GM12873 (cell line): ENCODE measurements at regions not wholly inside any gene's neighbourhood (a gene's known extent, or its start where the extent isn't known, plus 50 kb on each side); places are given as distances from the start of the nearest gene placed in this dataset.

ENCODE experiments used
- TF ChIP-seq, protein P1 (sequence below): IDR thresholded peaks from 2 replicates; pipeline ENCODE4 v1.5.1; 2012; ENCODE audit warnings: low read depth, mild to moderate bottlenecking, moderate library complexity, low read length, control low read depth; ENCODE audit not compliant: insufficient read depth; ENCODE audit errors: missing control alignments

DNA sequence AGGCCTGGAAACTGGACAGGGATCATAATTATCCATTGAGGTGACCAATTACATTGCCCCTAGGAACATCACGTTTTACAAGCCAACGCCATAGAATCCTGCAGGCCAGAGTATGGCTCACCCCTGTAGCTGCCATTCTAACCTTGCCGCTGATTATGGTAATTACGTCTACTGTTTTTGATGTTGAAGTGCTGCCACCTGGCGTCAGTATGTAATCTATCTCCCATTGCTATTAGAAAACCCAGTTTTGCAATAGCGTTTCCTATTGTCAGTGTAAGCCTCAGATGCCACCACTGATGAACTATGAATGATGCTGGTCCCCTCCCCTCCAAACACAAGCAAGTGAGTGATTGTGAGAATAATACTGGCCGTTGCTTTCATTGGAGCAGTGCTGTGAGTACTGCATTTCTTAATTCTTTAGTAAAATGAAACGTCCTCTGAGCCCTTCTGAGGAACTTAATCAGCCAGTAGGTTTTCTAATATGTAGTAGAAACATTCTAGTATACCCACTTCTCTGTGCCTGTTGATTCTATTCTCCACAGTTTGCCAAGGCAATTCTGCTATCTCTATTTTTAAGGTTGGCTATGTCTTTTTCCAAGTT lies 100.5 kb upstream of the NMUR2 start:
- TF ChIP-seq, protein P1, sequence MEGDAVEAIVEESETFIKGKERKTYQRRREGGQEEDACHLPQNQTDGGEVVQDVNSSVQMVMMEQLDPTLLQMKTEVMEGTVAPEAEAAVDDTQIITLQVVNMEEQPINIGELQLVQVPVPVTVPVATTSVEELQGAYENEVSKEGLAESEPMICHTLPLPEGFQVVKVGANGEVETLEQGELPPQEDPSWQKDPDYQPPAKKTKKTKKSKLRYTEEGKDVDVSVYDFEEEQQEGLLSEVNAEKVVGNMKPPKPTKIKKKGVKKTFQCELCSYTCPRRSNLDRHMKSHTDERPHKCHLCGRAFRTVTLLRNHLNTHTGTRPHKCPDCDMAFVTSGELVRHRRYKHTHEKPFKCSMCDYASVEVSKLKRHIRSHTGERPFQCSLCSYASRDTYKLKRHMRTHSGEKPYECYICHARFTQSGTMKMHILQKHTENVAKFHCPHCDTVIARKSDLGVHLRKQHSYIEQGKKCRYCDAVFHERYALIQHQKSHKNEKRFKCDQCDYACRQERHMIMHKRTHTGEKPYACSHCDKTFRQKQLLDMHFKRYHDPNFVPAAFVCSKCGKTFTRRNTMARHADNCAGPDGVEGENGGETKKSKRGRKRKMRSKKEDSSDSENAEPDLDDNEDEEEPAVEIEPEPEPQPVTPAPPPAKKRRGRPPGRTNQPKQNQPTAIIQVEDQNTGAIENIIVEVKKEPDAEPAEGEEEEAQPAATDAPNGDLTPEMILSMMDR: peak; percentile 71

- TF ChIP-seq, protein P1: no peak
Measured at GRCh38 chr5:152511120-152511519, 106.0 kb upstream of the NMUR2 start.

DNA sequence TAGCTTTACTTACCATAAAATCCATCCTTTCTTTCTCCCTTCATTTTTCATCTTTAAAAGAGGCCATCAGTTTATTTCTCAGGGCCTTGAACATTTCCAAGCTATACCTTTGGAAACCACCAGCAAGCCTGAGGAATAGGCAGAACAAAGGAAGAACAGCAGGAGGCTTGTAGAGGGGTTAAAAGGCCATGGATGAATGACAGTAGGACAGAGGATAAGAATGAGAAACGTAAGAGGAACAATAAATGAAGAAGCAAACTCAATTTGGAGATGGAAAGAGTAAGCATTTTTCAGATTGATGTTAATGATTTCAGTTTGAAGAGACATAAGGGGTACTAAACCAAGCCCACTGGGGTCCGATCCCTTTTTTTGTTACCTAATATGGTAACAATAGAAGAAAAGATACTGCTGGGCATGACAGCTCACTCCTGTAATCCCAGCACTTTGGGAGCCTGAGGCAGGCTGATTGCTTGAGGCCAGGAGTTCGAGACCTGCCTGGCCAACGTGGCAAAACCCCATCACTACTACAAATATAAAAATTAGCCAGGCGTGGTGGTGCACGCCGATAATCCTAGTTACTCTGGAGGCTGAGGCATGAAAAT lies 106.6 kb upstream of the NMUR2 start:
- TF ChIP-seq, protein P1: no peak

DNA sequence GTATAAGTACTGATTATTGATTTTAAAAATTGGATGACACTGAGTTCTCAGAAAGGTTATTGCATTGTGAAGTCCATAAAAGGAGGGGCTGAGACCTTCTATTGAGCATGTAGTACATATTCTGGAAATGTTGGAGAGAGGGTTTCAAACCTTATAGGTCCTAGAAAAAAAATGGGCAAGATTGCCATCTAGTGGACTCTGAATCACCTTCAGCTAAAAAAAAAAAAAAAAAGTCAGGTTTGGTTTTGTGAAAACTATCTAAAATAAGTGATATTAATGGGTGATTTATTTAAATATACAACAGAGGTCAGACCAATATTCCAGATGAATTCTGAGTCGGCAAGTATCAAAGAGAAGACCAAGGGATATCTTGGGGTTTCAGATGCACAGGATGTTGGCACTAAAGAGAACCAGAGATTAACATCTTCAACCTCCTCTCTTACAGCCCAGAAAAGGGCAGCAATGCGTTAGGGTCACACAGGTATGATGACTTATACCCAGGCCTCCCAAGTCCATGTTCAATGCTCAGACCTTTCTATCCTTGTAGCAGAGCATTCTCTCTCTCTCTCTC lies 109.8 kb upstream of the NMUR2 start:
- TF ChIP-seq, protein P1: peak; percentile 42

DNA sequence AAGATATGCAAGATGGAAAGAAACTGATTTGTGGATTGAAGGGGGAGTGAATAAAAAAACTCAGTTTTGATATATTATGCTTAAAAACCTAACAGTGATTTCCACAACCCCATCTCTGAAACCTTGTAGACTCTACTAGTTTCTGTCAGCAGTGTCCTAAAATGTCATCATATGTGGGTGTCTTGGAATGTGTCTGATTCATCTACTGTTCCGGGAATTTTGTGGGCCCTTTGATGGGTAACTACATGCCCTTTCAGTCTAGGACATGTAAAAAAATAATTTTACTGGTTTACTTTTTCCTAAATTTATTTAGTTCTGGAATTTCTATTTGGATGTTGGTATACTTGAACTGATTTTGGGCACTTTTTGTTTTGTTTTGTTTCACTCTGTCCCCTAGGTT lies 118.9 kb upstream of the NMUR2 start:
- TF ChIP-seq, protein P1: no peak

- TF ChIP-seq, protein P1: no peak
Measured at GRCh38 chr5:152527358-152528052, 122.4 kb upstream of the NMUR2 start.

DNA sequence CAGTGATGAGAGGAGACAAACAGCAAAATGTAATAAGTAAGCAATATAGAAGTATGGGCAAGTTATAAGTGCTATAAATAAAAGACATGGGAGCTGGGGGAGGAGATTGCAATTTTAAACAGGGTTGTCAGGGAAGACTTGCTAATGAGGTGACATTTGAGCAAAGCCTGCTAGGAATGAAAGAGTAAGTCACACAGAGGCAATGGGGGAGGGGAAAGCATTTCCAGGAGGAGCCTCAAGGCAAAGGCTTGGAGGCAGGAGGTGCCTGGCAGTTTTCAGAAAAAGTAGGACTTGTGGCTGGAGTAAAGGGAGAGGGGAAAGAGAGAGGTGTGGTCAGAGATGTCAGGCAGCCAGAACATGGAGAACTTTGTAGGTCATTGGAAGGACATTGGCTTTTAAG lies 124.4 kb upstream of the NMUR2 start:
- TF ChIP-seq, protein P1: no peak
